DOHH2 (cell line): ENCODE measurements at regions not wholly inside any gene's neighbourhood (a gene's known extent, or its start where the extent isn't known, plus 50 kb on each side); places are given as distances from the start of the nearest gene placed in this dataset.

Experiments used
- CTCF ChIP-seq: fragments of 200-600 bp; sonication (generic); IDR thresholded peaks from one replicate; pipeline ENCODE4 v1.5.1; 2014; ENCODE audit warnings: antibody characterized with exemption, mild to moderate bottlenecking, low read depth, low read length; ENCODE audit not compliant: poor library complexity, severe bottlenecking
- EZH2phosphoT487 ChIP-seq: fragments of 200-600 bp; sonication (generic); IDR thresholded peaks from 2 replicates; pipeline ENCODE4 v1.6.1; 2017; ENCODE audit warnings: borderline replicate concordance, mild to moderate bottlenecking, antibody characterized with exemption, low read length, moderate library complexity, mixed read lengths

GRCh38 chr6:150666071-150666470, 66.4 kb downstream of the PLEKHG1 start:
- TF ChIP-seq CTCF (no peak), EZH2phosphoT487 (no peak)
